ENCODE measurements at regions not wholly inside any gene's neighbourhood (a gene's known extent, or its start where the extent isn't known, plus 50 kb on each side); places are given as distances from the start of the nearest gene placed in this dataset.

- no peak for DNase-seq
These were observed 52.5 kb upstream of the C9orf72 start for GRCh38 chr9:27625751-27626150.

- no peak for DNase-seq
These were observed 53.2 kb upstream of the C9orf72 start for GRCh38 chr9:27626244-27627187.

GRCh38 chr9:27627188-27627564 lies 53.9 kb upstream of the C9orf72 start:
- DNase-seq = no peak

GRCh38 chr9:27628311-27628710 lies 55.0 kb upstream of the C9orf72 start:
- DNase-seq = no peak

GRCh38 chr9:27629425-27629824 lies 56.1 kb upstream of the C9orf72 start:
- no peak for DNase-seq

- DNase-seq = no peak
These were observed 59.0 kb upstream of the C9orf72 start for GRCh38 chr9:27632254-27632653.

- no peak for DNase-seq
These were observed 60.5 kb upstream of the C9orf72 start for GRCh38 chr9:27633764-27634163.

GRCh38 chr9:27634879-27635278 lies 61.6 kb upstream of the C9orf72 start:
- no peak for DNase-seq

GRCh38 chr9:27638716-27639115 lies 65.4 kb upstream of the C9orf72 start:
- DNase-seq = no peak

GRCh38 chr9:27645161-27645840 lies 72.0 kb upstream of the C9orf72 start:
- no peak for DNase-seq

GRCh38 chr9:27653246-27653645 lies 80.0 kb upstream of the C9orf72 start:
- no peak for DNase-seq

- DNase-seq = no peak
These were observed 80.7 kb upstream of the C9orf72 start for GRCh38 chr9:27653957-27654356.

- no peak for DNase-seq
These were observed 81.5 kb upstream of the C9orf72 start for GRCh38 chr9:27654629-27655285.

- no peak for DNase-seq
These were observed 82.2 kb upstream of the C9orf72 start for GRCh38 chr9:27655441-27655840.

- no peak for DNase-seq
These were observed 85.7 kb upstream of the C9orf72 start for GRCh38 chr9:27659001-27659400.

GRCh38 chr9:27659571-27659970 lies 86.3 kb upstream of the C9orf72 start:
- no peak for DNase-seq

GRCh38 chr9:27660148-27660547 lies 86.9 kb upstream of the C9orf72 start:
- DNase-seq = no peak

GRCh38 chr9:27663526-27663925 lies 90.2 kb upstream of the C9orf72 start:
- DNase-seq = no peak

GRCh38 chr9:27664121-27664779 lies 91.0 kb upstream of the C9orf72 start:
- DNase-seq = no peak

- DNase-seq = no peak
These were observed 91.9 kb upstream of the C9orf72 start for GRCh38 chr9:27665136-27665535.

GRCh38 chr9:27668280-27668679 lies 95.0 kb upstream of the C9orf72 start:
- no peak for DNase-seq

GRCh38 chr9:27671636-27672035 lies 98.4 kb upstream of the C9orf72 start:
- no peak for DNase-seq

- no peak for DNase-seq
These were observed 99.4 kb upstream of the C9orf72 start for GRCh38 chr9:27672718-27673117.
